Colon (tissue), 2 donors: ENCODE measurements at regions not wholly inside any gene's neighbourhood (a gene's known extent, or its start where the extent isn't known, plus 50 kb on each side); places are given as distances from the start of the nearest gene placed in this dataset.

Experiments
- FAIRE-seq: peaks from 2 replicates; lab custom pipeline; 2012; peaks lifted over from hg19 to GRCh38; lab: Jason Lieb, UNC
- donor health status: control.
- donor health status: control.

- no peak for FAIRE-seq
Measured at GRCh38 chr11:15585602-15586331, 471.0 kb downstream of the INSC start.

GRCh38 chr11:15586741-15587473, 472.2 kb downstream of the INSC start:
- no peak for FAIRE-seq

- FAIRE-seq: no peak
Measured at GRCh38 chr11:15589070-15589626, 474.4 kb downstream of the INSC start.

GRCh38 chr11:15590132-15590531, 475.4 kb downstream of the INSC start:
- FAIRE-seq: no peak

GRCh38 chr11:15591112-15591537, 476.4 kb downstream of the INSC start:
- no peak for FAIRE-seq

GRCh38 chr11:15594607-15595006, 479.9 kb downstream of the INSC start:
- no peak for FAIRE-seq

GRCh38 chr11:15599376-15599775, 484.7 kb downstream of the INSC start:
- FAIRE-seq: no peak

GRCh38 chr11:15602047-15602446, 487.3 kb downstream of the INSC start:
- FAIRE-seq: no peak

- FAIRE-seq: no peak
Measured at GRCh38 chr11:15602785-15603567, 488.3 kb downstream of the INSC start.

GRCh38 chr11:15605094-15605493, 490.4 kb downstream of the INSC start:
- FAIRE-seq: no peak

GRCh38 chr11:15607361-15608036, 492.8 kb downstream of the INSC start:
- no peak for FAIRE-seq

- no peak for FAIRE-seq
Measured at GRCh38 chr11:15609445-15609844, 494.7 kb downstream of the INSC start.

GRCh38 chr11:15610881-15611280, 496.2 kb downstream of the INSC start:
- FAIRE-seq: no peak

- FAIRE-seq: no peak
Measured at GRCh38 chr11:15613251-15613650, 498.5 kb downstream of the INSC start.

GRCh38 chr11:15613789-15614188, 499.1 kb downstream of the INSC start:
- no peak for FAIRE-seq

- FAIRE-seq: no peak
Measured at GRCh38 chr11:15615398-15616096, 500.8 kb downstream of the INSC start.

- no peak for FAIRE-seq
Measured at GRCh38 chr11:15616130-15617105, 501.7 kb downstream of the INSC start.

- no peak for FAIRE-seq
Measured at GRCh38 chr11:15617126-15617525, 502.4 kb downstream of the INSC start.

- no peak for FAIRE-seq
Measured at GRCh38 chr11:15618583-15619032, 503.9 kb downstream of the INSC start.

- FAIRE-seq: no peak
Measured at GRCh38 chr11:15621565-15621964, 506.8 kb downstream of the INSC start.
